Stimulated activated CD4-positive, alpha-beta T cell treated with anti-CD3 and anti-CD28 coated beads, Interleukin-1b, Interleukin-23, amount 100 ng/mL, for 48 hours (primary cell): ENCODE measurements at regions not wholly inside any gene's neighbourhood (a gene's known extent, or its start where the extent isn't known, plus 50 kb on each side); places are given as distances from the start of the nearest gene placed in this dataset.
"Not testable (repeated sequence)": the region's sequence is repeated elsewhere in the genome, so short reads cannot be mapped to it uniquely, and the experiment has no call there.

Experiments used
- DNase-seq: peaks from one replicate; pipeline ENCODE4 v3.0.0-alpha.2; 2020

DNA sequence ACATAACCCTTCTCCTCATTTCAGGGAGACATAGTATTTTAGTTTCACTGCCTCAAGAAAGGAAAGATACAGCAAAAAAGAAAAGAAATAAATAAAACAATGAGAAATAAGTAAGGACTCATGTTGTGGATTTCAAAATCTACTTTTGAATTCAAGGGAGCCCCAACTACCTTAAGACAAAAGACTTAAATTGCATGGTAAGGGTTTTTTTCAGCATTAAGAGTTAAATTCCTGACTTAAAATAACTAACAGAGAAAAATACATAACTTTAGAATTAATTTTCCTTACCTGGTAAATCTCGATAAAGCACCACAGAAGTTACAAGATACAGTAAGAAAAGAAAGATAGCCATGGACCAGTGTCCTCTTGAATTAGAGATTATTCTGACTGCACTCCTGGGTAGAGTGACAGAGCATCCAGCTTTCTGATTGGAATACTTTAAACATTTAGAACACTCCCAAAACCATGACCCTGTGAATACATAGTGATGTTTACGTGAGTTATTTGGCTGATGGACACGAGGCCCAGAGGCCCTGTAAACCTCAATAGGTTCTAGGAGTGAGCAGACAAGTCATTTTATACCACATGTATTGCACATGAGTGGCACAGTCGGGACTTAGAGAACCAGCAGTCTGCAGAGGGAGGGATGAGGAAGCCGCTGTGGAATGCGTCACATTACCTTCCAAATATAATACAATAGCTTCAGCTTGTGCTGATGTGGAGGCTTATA is 292.5 kb upstream of the SEMA3C start:
- no peak for DNase-seq

DNA sequence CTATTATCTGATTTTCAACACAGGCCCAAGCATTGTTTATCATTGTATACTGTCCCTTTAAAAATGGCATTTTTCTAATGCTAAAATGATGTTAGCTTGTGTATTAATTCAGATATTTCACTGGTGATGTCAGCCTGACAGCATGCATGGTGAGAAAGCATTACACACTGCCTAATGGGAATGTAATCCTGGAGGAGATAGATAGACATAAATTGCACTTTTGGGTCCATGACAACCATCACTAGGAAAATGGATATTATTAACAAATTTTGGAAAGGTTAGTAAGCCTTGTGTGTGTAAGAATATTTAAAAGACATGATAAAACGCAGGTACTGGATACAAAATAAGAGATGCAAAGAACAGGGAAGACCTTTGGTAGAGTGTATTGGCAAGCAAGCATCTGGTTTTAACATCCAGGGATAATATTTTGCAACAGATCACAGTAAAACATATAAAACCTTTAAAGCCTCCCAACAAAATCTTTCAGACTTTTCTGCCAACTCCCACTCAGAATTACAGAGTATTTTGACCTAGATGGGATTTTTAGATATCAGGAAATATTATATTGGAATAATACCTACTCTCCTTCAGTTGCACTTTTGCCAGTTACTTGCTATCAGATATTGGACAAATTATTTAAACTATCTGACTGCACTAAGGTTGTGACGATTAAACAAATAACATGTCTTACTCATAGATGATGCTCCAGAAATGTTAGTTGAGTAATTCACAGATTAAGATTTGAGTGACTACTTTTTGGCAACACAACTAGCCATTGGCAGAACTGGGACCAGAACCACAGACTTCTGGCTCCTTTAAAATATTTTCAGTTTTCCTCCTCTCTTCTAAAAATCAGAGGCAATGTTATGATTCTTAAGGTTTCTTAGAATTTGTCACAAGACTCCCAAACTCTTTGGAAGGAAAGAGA is 291.6 kb upstream of the SEMA3C start:
- DNase-seq = no peak

DNA sequence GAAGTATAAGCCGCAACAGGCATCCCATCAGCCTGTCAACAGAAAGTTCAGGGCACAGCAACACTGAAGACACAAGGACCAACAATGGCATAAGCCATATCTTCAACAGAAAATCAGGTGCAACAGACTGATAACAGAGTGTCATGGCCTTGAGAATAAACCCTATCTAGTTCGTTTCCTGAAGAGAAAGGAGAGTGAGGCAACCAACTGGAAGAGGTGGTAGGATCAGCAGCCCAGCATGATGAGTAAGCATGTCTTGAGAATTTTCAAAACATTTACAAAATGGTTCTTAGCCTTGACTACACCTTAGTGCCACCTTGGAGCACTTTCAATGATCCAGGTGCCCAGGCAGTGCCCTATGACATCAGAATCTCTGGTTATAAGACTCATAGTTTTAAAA is 290.2 kb upstream of the SEMA3C start:
- DNase-seq = no peak

DNA sequence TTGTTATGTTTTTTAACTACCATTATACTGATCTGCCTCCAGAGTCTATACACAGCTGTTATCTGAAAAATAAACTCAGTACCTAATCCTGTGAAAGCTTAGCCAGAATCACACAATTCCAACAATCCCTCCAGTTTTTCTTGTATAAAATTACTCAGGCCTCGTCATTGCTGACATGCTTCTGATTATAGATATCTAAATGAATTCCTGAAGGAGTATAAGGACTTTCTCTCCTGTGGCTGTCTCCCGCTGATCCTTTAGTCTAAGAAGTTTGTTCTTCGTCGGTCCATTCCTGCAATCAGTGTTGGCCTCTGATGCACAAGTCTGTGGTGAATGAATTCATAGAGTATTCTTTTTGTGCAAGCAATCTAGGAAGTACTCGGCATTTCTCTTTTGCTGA is 288.9 kb upstream of the SEMA3C start:
- no peak for DNase-seq

DNA sequence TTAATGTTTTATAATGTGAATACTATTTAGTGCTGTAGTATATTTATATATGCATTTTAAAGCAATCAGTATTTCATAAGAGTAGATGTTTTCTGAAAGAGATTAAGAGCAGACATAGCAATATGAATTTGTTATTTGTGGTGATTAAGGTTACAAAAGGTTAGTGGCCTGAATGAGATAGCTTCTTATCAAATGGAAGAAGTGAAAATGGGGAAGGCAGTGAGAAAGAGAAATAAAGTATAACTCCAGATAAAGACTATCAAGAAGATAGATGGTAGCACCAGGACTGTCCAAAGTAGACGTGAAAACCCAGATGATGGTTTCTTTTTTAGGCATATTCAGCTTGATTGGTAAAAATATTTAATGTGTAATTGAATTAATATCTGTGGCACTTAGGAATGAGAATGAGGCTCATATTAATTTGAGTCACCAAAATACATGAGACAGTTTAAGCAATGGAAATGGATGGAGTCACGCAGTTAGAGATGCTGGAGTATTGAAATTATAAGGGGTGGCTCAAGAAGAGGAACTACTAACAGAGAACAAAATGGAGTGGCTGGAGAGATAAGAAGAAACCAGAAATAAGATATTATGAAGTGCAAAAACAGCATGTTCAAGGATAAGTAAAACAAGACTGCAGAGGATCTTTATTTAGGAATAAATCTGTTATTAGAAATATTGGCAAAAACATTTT is 288.0 kb upstream of the SEMA3C start:
- DNase-seq = no peak

DNA sequence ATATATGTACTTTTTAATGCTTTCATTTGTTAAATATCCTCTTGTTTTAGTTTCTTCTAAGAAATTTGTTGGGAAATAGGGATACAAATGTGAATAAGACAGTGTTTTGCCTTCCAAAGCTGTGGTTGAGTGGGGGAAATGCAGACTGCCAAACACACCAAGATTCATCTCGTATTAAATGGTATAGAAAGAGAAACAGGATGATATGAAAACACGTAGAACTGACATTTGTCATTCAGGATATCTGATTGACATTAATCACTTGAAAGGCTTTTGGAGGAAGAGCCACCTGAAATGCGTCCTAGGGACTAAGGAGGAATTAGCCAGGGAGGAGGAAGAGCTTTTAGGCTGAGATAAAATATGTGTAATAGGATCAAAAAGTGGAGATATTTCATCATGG is 287.4 kb upstream of the SEMA3C start:
- no peak for DNase-seq

DNA sequence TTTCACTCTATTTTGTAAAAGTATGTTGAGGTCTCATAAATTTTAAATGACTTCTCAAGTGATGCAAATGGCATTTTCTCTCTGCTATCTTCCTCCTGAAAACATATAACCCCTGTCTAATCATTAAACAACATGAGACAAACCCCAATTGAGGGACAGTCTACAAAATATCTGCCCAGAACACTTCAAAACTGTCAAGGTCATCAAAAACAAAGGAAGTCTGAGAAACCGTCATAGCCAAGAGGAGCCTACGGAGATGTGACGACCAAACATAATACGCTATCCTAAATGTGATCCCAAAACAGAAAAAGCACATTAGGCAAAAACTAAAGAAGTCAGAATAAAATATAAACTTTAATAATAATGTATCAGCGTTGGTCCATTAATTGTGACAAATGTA is 282.3 kb upstream of the SEMA3C start:
- no peak for DNase-seq

DNA sequence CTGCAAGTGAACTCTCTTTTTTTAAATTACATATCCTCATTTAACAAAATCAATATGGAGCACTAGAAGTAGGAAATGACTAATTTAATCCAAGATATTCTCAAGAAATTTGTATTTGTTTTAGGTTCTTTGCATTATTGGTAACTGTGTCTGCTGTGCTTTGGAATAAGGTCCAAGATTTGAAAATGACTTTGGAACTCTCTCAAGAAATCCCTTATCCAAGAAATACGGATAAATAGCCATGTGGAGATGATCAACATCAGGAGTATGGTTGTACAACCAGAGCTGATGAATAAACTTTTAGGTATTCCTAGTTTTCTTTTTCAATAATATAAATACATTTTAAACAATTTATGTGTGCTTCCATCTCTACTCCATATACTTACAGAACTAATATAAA is 279.9 kb upstream of the SEMA3C start:
- no peak for DNase-seq

DNA sequence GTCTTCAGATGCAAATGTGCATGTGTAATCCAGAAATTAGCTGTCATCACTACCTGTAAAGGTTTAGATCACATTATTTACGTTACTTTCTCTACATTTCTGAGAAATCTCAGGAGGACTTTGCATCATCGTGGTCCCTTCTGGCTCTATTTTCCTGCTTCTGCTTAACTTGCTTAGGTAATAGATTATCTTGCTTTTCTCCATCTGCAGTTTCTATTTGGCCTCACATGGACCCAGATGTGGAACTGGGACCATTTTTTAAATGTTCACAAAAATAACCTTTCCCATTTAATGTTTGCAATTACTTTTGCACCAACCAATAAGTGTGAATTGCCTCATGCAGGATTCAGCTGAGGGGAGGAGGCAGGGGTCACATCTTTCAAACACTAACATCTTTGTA is 278.4 kb upstream of the SEMA3C start:
- DNase-seq = no peak

DNA sequence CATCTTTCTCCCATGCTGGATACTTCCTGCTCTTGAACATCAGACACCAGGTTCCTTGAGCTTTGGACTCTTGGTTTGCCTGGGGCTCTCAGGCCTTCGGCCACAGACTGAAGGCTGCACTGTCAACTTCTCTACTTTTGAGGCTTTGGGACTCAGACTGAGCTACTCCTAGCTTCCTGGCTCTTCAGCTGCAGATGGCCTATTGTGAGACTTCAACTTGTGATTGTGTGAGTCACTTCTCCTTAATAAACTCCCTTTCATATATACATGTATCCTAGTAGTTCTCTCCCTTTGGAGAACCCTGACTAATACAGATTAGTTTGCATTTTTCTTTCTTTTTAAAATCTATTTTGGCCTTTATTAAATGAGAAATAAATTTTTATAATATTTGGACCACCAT is 276.2 kb upstream of the SEMA3C start:
- no peak for DNase-seq

DNA sequence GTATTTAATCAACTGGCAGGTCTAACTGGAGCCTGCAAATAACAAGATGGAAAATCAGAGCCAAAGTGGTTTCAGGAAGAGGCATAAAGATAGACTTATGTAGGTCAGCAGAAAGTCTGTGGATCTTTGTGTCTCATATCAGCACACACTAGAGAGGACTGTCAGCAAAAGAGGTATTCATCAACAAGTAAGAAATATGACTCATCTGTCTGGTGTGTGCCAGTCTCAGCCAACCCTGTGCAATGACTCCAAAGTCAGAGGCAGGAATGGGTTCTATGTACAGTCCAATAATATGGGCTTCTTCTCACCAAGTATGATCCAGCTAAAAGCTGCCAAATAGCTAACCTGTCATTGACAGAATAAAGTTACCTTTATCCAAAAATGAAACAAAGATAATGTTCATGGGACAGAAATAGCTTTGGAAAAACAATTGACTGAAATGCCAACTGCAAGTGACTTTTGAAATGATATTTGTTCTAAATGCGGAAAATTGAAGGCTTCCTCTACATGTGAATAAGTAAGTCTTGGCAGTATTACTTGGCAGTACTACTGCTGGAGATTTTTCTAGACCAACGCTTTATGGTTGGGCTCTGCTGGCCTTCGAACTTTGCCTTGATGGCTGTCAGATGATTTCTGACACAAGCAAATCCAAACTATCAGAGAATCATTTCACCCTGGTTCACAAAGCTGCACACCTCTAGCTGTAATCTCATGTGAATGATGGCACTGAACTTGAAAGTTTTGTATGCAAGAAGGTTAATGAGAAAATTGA is 272.3 kb upstream of the SEMA3C start:
- no peak for DNase-seq

DNA sequence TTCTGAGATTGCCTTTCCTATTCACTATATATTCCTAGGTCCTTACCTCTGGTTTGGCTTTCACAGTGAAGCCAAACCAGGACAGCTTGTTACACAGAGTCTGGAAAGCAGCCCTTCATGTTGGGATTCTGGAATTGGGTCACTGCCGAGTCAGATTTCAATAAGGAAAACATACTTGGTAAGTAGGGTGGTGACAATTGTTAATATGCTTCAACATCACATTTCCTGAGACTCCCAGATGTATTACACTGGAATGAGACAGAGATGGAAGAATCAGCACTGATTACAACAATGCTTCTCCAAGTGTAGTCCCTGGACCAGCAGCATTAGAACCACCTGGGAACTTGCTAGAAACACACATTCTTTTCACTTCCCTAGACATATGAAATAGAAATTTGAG is 268.9 kb upstream of the SEMA3C start:
- DNase-seq = no peak

DNA sequence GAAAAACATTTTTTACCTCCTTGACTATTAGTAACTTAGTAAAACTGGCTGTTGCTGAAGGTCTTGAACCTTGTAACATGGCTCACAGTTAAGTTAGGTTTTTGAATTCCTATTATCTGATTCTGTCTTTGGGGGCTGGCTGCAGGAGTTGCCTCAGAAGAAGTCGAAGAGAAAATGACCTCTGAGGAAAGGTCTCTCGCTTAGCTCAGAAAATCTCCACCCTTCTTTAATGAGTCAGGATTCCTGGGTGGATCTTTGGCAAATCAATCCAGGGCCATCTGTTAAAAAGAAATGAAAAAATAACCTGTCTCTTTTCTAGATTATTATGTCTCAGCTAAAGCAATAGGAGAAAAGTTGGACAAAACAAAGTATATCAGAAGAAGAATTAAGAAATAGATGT is 267.8 kb upstream of the SEMA3C start:
- no peak for DNase-seq

DNA sequence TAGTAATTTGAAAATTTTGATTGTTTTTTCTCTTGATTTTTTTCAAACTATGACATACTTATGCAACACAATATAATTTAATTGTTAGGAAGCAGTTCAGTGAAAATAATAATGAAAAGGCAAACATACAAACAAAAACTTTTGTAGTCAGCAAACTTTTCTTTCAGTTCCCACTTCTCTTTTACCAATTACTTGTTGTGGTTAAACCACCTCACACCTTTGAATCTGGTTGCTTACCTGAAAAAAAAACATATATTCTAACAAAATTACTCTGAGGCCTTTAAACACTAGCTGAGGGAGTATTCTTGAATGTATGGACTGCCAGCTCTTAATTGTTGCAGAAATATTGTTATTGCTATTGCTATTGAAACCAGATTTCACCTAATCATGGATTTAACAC is 266.2 kb upstream of the SEMA3C start:
- no peak for DNase-seq

DNA sequence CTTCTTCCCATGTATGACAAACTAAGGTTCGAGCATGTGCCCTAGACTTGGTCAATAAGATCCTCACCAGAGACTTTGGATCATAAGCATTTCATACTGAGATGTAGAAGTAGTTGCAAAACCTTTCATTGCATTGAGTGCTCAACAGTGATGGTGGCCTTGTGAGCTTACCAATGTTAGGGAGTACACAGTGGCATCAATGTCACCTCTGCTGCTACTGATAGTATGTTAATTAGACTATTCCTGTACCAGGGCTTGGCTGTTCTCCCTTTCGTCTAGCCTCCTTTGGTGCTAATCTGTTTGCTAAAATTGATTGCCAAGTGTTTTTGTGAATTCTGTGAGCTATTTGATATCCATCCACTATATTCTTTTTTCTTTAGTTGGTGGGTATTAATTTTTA is 264.5 kb upstream of the SEMA3C start:
- DNase-seq = no peak

DNA sequence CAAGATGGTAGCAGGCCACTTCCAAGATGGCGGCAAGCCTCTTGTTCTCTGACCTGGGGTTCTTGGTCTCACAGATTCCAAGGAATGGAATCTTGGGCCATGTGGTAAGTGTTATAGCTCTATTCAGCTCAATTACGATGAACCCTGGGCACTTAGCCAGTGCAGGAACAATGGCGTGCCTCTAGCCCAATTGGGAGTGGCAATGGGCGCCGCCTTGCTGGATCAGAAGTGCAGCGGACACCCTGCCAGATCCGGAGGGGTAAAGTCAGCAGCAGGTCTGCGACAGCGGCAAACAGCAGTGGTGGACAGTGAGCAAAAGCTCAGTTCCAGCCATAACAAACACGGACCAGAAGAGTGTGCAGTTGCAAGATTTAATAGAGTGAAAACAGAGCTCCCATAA is 263.2 kb upstream of the SEMA3C start:
- not testable (repeated sequence) for DNase-seq

DNA sequence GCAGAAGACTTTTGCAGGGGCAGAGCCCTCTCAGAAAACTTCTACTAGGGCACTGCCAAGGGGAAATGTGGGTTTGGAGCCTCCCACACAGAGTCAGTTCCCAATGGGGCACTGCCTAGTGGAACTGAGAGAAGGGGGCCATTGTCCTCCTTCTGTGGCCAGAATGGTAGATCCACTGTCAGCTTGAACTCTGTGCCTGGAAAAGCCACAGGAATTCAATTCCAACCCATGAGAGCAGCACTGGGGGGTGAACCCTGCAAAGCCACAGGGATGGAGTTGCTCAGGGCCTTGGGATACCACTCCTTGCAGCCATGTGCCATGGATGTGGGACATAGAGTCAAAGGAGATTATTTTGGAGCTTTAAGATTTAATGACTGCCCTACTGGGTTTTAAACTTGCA is 262.2 kb upstream of the SEMA3C start:
- no peak for DNase-seq

DNA sequence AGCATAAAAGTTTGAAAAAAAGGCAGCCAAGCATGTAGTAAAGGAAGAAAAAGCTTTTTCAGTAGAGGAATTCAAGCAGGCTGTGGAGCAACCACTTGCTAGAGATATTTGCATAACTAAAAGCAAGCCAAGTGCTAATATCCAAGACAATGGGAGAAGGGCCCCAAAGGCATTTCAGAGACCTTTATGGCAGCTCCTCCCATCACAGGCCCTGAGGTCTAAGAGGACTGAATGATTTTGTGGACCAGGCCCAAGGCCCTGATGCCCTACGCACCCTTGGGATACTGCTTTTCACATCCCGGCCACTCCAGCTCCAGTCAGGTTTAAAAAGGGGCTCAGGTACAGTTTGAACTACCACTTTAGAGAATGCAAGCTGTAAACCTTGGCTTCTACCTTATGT is 261.7 kb upstream of the SEMA3C start:
- DNase-seq = no peak

DNA sequence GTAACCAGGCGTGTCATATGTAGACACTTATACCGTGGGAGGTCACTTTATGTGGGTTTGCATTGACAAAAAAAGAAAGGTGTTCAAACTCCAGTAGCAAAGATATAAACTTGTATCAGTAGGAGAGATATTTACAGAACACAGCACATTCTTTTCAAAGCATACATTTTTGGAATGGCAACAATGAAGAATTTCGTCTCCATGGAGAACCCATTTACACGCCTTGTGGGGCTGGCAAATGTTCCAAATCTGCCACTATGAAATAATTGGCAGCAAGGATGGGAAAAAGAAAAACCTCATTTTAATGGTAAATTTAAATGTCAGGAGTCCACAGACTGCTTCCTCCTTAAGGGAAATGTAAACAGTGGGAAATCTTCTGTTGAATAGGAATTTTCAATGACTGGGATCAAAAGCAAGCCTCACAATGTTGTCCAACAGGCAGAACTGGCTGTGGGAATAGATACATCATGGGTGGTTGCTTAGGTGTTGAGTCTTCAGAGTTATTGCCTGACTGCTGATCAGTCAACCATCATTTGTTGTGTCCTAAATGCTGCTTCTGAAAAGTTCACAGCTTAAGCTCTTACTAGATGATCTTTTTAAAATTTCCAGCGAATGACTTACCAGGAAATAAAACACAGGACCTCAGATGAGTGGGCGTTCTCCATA is 256.6 kb upstream of the SEMA3C start:
- no peak for DNase-seq

DNA sequence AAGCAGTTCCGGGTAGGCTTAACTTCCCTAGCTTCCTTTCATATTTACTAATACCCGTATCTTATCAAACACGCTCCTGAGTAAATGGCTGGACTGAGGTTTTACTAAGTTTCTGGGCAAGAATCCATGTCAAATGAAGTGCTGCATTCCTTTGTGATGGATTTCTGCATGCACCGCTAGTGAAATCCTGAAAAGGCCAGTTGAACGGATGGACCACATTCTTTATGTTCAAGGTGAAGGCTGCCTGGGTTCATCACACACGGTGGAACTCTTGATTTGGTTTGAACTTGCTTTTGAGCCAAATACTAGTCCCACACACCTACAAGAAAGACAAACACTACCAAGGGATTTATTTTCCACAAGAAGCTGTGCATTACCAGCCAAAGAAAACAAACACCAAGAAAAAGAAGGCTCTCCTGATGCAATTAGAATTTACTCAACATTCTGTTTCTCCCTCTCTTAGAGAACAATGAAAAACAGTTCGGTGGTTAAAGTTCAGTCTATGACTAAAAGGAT is 255.0 kb upstream of the SEMA3C start:
- DNase-seq = no peak

DNA sequence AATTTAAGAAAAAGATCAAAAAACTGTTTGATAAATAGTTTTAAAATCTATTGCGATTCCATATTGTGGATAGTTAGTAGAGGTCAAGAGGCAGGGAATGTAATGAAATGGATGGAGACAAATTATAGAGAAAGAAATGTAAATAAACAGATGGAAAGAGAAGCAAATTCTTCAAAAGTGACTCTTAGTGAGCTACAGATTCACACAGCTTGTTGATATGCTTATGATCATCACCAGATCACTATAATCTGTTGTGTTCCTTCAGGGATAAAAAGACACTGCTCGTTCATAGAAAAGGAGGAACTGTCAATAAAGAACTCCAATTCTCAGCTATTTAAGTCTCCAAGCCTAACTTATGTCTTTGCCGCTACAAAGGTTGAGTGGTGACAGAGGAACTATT is 251.4 kb upstream of the SEMA3C start:
- DNase-seq = no peak

DNA sequence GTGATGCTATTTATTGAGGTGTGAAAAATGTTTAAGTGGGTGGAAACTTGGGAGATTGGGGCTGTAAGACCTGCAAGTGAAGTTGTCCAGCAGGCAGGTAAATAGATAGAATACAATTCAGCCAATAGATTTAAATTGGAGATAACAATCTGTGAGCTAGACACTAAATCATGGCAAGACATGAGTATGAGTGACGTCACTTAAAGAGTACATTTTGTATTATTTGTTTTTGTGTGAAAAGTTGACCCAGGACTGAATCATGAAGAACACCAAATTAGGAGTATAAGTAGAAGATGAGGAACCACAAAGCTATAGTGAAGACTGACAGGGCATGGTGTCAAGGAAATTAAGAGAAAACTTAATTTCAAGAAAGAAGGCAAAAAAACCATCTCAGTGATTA is 249.1 kb upstream of the SEMA3C start:
- DNase-seq = no peak
